Activated naive CD8-positive, alpha-beta T cell treated with anti-CD3 and anti-CD28 coated beads, Interleukin-2, amount 50 U/mL, for 24 hours (primary cell): ENCODE measurements at regions not wholly inside any gene's neighbourhood (a gene's known extent, or its start where the extent isn't known, plus 50 kb on each side); places are given as distances from the start of the nearest gene placed in this dataset.

Experiments used
- ATAC-seq: fragments of 150-1000 bp; cut with Tn5 transposase; one replicate; pipeline ENCODE4 v1.10.0; 2021
- DNase-seq: peaks from one replicate; pipeline ENCODE4 v3.0.0; 2021
- H3K27ac Mint-ChIP-seq: one replicate; pipeline ENCODE4 v1.8.0; 2021; ENCODE audit warnings: mild to moderate bottlenecking, mixed read lengths
- H3K27me3 Mint-ChIP-seq: one replicate; pipeline ENCODE4 v1.8.0; 2021; ENCODE audit warnings: mixed read lengths
- H3K36me3 Mint-ChIP-seq: one replicate; pipeline ENCODE4 v1.8.0; 2021; ENCODE audit warnings: low read depth, mixed read lengths
- H3K4me1 Mint-ChIP-seq: one replicate; pipeline ENCODE4 v1.8.0; 2021; ENCODE audit warnings: mixed read lengths
- H3K4me3 Mint-ChIP-seq: one replicate; pipeline ENCODE4 v1.8.0; 2021; ENCODE audit warnings: mild to moderate bottlenecking, moderate library complexity, mixed read lengths
- H3K9me3 Mint-ChIP-seq: one replicate; pipeline ENCODE4 v1.8.0; 2021; ENCODE audit warnings: mixed read lengths

DNA sequence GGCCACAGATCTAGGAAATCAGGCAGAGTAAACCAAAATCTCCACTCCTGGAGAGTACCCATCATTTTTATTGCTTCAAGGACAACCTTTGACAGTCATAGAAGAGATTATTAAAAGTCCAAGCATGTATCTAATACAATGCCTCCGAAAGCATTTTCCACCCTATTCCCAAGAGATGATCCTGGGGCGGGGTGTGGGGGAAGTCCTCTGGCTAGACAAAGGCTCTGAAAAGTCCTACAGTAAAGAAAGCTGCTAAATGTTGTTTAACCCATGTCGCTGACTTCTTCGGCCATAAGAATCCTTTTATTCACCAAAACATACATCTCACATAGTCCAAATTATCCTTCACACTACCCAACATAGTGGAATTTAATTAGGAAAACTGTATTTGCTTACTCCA, 115.7 kb upstream of the STT3B start:
- Mint-ChIP-seq H3K36me3 (no peaks in the 10 kb centered on the region), H3K9me3 (no peaks in the 10 kb centered on the region), H3K27ac (no peak overlapping the region), H3K4me3 (no peak overlapping the region), H3K27me3 (no peaks in the 10 kb centered on the region), H3K4me1 (peaks cover 5% of the 10 kb centered on the region)
- no peak for DNase-seq
- no peak for ATAC-seq

DNA sequence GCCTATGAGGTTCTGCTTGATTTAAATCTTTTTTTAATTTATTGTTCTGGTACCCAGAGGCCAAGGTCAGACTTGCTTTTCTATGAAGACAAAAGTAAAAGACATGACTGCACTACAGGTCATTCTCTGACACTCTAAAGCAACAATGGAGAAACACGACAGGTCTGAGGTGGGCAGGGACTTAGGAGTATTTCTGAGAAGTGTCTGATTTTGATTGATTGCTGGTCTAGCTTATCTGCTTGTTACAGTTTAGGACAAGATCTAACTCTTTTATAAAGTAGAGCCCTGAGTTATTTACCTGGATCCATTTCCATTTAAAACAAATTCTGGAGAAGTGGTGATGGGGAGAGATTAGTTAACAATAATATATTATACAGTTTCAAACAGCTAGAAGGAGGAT, 115.2 kb upstream of the STT3B start:
- Mint-ChIP-seq H3K27me3 (no peaks in the 10 kb centered on the region), H3K9me3 (no peaks in the 10 kb centered on the region), H3K4me1 (peaks cover 6% of the 10 kb centered on the region), H3K36me3 (no peaks in the 10 kb centered on the region), H3K4me3 (no peak overlapping the region), H3K27ac (no peak overlapping the region)
- no peak for ATAC-seq
- DNase-seq: no peak

DNA sequence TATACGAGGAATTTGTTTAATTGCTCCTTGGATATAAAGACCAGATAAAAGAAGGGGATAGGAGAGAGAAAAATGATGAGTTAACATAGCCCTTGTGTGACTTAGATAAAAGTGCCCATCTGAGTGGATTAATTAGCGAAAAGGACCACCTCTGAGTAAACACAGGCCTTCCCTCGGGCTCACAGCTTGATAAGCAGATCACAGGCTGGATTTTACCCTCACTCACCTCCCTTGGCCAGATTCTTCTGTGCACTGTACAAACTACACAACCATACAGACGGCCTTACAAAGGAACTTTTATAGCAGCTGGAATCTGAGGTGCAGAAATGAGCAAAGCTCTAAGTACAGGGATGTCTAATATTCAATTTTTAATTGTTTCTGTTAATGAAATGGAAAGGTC, 112.4 kb upstream of the STT3B start:
- Mint-ChIP-seq H3K4me1 (peaks cover 6% of the 10 kb centered on the region), H3K9me3 (no peaks in the 10 kb centered on the region), H3K36me3 (no peaks in the 10 kb centered on the region)

DNA sequence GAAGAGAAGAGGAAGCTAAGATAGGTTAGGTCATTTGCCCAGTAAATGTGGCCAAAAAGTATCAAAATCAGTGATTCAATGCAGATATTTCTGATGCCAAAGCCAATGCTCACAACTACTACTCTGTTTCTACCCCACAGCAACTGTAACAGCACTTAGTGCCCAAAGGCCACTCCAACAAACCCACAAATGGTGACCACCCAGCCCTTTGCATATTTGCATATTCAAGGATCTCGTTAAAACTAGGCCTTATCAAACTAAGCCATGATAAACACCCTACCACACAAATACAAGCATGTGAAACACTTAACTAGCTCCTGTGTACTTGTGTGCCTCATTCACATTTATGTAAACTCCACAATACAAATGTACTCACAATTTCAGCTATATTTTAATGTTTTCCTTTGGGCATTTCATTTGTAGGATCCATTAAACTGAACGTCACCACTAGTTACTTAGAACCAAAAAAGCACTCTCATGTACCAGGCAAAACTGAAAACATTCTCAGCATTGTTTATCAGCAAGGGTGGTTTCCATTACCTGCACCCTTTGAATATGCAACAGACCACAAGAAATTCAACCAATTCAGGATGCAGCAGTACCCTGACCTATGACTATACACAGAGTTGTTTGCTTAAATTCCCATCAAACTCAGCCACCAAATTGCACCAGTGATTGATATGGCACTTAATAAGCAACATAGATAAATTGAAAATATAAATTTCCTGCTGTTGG, 111.2 kb upstream of the STT3B start:
- no peaks in the 10 kb centered on the region for H3K27me3 Mint-ChIP-seq
- peaks cover 6% of the 10 kb centered on the region for H3K4me1 Mint-ChIP-seq
- H3K9me3 Mint-ChIP-seq: no peaks in the 10 kb centered on the region
- no peaks in the 10 kb centered on the region for H3K36me3 Mint-ChIP-seq
- peak; percentile 33 for ATAC-seq
- DNase-seq: no peak
- no peak overlapping the region for H3K4me3 Mint-ChIP-seq
- no peak overlapping the region for H3K27ac Mint-ChIP-seq

More for the DNA sequence above, 112.4 kb upstream of the STT3B start:
- Mint-ChIP-seq H3K27ac (no peak overlapping the region), H3K4me3 (no peak overlapping the region), H3K27me3 (no peaks in the 10 kb centered on the region)
- ATAC-seq: no peak
- DNase-seq: no peak

DNA sequence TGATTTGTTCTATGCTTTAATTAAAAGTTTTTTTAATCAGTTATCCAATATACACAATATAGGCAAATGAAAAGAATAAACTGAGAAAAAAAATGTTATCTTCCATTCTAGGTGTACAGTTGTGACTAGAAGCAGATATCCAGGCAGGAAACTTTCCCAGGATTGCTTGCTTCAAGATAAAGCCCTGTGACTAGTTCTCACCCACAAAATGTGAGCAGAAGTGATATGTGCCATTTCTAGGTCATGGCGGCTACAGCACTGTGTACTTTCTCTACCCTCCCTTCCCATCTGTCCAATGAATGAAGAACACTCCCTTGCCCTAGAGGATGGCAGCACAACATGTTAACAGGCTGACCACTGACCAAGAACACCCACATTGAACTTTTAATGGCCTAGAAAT, 110.5 kb upstream of the STT3B start:
- H3K9me3 Mint-ChIP-seq: no peaks in the 10 kb centered on the region
- H3K4me1 Mint-ChIP-seq: peaks cover 6% of the 10 kb centered on the region
- H3K27ac Mint-ChIP-seq: no peak overlapping the region
- no peak overlapping the region for H3K4me3 Mint-ChIP-seq
- no peak for ATAC-seq
- H3K36me3 Mint-ChIP-seq: no peaks in the 10 kb centered on the region
- no peak for DNase-seq
- no peaks in the 10 kb centered on the region for H3K27me3 Mint-ChIP-seq

DNA sequence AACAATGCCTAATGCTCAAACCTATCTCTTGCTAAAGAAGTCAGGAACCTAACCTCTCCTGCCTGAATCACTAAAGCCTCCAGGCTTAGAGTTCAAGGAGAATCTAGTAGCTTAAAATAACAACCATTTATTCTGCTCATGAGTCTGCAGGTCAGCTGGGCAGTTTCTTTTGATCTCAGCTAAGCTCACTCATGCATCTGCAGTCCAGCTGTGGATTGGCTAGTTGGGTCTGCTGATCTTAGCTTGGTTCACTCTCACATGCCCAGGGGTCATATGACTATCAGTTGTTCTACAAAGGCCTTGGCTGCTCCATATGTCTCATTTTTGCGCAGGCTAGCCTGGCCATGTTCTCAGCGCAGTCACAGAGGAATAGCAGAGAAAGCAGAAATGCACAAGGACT, 109.2 kb upstream of the STT3B start:
- H3K4me3 Mint-ChIP-seq: no peak overlapping the region
- DNase-seq: no peak
- no peaks in the 10 kb centered on the region for H3K36me3 Mint-ChIP-seq
- H3K4me1 Mint-ChIP-seq: peaks cover 6% of the 10 kb centered on the region
- ATAC-seq: no peak
- no peaks in the 10 kb centered on the region for H3K27me3 Mint-ChIP-seq
- H3K9me3 Mint-ChIP-seq: no peaks in the 10 kb centered on the region
- no peak overlapping the region for H3K27ac Mint-ChIP-seq

DNA sequence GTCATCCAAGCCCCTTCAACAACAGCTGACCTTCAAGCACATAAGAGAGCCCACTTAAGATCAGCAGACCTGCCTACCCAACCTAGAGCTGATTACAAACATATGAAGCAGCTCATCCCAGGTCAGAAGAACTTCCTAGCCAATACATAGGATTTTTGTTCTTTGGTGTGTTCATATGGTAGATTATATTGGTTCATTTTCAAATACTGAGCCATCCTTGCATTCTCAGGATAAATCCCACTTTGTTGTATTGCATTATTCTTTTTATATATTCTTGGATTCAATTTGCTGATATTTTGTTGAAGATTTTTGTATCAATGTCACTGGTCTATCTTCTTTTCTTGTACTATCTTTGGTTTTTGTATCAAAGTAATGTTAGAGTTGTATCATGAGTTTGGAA, 107.3 kb upstream of the STT3B start:
- H3K36me3 Mint-ChIP-seq: no peaks in the 10 kb centered on the region
- no peak for ATAC-seq
- peaks cover 6% of the 10 kb centered on the region for H3K4me1 Mint-ChIP-seq
- H3K4me3 Mint-ChIP-seq: no peak overlapping the region
- DNase-seq: no peak
- H3K27ac Mint-ChIP-seq: no peak overlapping the region
- H3K27me3 Mint-ChIP-seq: peaks cover 2% of the 10 kb centered on the region
- H3K9me3 Mint-ChIP-seq: peaks cover 11% of the 10 kb centered on the region

DNA sequence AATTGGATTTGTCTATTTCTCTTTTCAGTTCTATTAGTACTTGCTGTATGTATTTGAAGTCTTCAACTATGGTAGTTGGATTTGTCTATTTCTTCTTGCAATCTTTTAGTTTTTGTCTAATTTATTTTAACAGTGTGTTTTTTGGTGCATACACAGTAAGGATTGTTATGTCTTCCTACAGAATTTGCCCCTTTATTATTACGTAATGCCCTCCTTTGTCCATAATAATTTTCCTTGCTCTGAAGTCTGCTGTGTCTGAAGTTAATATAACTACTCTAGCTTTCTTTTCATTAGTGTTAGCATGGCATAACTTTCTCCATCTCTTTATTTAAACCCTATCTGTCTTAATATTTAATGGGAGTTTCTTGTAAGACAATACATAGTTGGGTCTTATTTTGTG, 105.1 kb upstream of the STT3B start:
- H3K4me3 Mint-ChIP-seq: no peak overlapping the region
- peaks cover 11% of the 10 kb centered on the region for H3K9me3 Mint-ChIP-seq
- no peak for ATAC-seq
- peaks cover 2% of the 10 kb centered on the region for H3K27me3 Mint-ChIP-seq
- H3K36me3 Mint-ChIP-seq: no peaks in the 10 kb centered on the region
- DNase-seq: no peak
- H3K27ac Mint-ChIP-seq: no peak overlapping the region
- H3K4me1 Mint-ChIP-seq: no peaks in the 10 kb centered on the region

DNA sequence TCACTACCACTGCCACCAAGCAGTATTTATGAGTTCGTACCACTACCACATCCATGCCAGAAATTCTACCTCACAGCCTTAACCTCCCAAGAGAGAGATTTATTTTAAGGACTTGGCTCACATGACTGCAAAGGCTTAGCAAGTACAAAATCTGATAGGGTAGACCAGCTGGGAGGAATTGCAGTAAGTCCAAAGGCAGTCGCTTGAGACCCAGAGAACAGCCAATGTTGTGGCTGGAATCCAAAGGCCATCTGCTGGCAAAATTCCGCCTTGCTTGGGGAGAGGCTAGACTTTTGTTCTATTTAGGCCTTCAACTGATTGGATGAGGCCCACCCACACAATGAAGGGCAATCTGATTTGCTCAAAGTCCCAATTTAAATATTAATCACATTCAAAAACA, 101.4 kb upstream of the STT3B start:
- H3K9me3 Mint-ChIP-seq: peaks cover 11% of the 10 kb centered on the region
- H3K4me1 Mint-ChIP-seq: peaks cover 4% of the 10 kb centered on the region
- ATAC-seq (no peak), DNase-seq (no peak)
- H3K27me3 Mint-ChIP-seq: peaks cover 2% of the 10 kb centered on the region
- H3K27ac Mint-ChIP-seq: no peak overlapping the region
- no peak overlapping the region for H3K4me3 Mint-ChIP-seq
- no peaks in the 10 kb centered on the region for H3K36me3 Mint-ChIP-seq

DNA sequence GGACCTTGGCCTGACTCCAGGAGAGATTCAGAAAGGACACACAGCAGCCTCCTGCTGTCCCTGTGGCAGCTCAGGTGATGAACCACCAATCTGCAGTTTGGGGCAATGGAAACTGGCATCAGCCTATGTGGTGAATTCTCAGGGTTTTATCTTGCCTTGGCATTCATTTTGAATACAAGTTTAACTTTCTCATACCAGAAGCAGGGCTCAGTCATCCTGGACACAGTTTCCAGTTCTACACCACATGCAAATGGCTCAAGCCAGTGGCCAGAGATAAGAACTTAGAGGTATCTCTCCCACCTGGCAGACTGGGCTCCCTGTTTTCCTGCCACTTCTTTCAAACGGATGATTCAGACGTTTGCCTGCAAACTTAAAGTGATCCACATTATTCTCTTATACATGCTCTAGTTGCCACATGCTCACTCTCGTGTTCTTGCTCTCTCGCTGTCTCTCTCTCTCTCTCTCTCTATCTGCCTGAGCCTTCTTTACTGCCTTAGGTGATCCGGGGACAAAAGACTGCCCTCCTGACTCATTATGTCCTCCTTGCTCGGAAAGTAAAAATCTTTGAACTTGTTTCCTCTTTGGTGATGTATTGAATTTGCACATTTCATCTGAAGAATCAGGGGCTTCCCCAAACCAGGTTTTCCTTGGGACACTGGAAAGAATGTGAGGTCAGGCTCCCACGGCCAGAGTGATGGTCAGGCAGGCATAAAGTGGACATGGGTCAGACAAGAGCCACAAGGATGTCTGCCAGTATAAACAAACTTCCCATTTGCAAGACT, 99.6 kb upstream of the STT3B start:
- no peak overlapping the region for H3K4me3 Mint-ChIP-seq
- no peak for ATAC-seq
- H3K27me3 Mint-ChIP-seq: peaks cover 2% of the 10 kb centered on the region
- no peak overlapping the region for H3K27ac Mint-ChIP-seq
- peaks cover 26% of the 10 kb centered on the region for H3K9me3 Mint-ChIP-seq
- H3K4me1 Mint-ChIP-seq: peaks cover 4% of the 10 kb centered on the region
- DNase-seq: no peak
- no peaks in the 10 kb centered on the region for H3K36me3 Mint-ChIP-seq

DNA sequence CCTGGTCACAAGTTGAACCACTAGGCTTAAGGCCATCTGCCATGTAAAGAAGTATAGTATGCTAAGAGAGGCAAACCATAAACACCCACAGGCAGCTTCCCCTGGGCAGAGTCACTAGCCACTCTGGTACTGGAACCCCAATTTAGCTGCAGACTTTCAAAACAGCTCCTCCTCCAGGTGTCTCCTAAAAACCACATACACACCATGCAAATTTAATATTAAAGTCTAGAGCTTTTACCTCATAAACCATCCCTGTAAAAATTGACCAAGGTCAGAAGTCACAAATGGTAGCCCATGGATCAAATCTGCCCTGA, 99.1 kb upstream of the STT3B start:
- H3K4me3 Mint-ChIP-seq: no peak overlapping the region
- no peaks in the 10 kb centered on the region for H3K36me3 Mint-ChIP-seq

DNA sequence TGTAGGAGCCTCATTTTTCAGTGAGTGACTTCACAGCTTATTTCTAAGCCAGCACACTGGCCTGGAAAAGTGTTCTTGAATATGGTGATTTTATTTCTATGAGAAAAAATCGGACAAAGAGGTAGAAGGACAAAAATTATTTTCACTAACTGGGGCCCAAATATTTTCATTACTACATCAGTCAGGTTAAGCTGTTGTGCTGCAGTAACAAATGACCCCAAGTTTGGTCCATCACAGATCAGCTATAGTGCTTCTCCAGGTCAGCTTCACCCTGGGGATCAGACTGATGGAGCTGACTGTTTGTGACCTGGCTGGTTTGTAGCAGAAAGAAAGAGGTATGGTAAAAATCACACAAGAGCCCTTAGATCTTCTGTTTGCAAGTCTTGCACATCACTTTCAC, 97.9 kb upstream of the STT3B start:
- no peak overlapping the region for H3K27ac Mint-ChIP-seq
- DNase-seq (no peak), ATAC-seq (no peak)
- H3K4me1 Mint-ChIP-seq: peaks cover 4% of the 10 kb centered on the region
- H3K27me3 Mint-ChIP-seq: no peaks in the 10 kb centered on the region
- no peak overlapping the region for H3K4me3 Mint-ChIP-seq
- H3K36me3 Mint-ChIP-seq: no peaks in the 10 kb centered on the region
- H3K9me3 Mint-ChIP-seq: peaks cover 15% of the 10 kb centered on the region

More for the DNA sequence above, 99.1 kb upstream of the STT3B start:
- H3K9me3 Mint-ChIP-seq: peaks cover 24% of the 10 kb centered on the region
- H3K27me3 Mint-ChIP-seq: peaks cover 2% of the 10 kb centered on the region
- H3K27ac Mint-ChIP-seq: no peak overlapping the region
- DNase-seq: no peak
- peaks cover 4% of the 10 kb centered on the region for H3K4me1 Mint-ChIP-seq
- no peak for ATAC-seq

DNA sequence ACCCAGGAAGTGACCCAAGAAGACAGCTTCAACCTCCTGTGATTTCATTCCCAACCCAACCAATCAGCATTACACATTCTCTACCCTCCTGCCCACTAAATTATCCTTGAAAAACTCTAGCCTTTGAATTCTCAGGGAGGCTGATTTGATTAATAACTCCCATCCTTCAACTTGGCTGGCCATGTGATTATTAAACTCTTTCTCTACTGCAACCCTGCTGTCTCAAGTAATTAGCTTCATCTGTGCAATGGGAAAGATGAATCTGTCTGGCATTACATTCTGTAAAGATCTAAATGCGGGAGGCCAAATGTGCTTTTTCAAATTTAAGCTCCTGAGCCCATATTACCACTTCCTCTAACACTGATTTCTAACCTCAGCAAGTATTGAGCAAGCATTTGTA, 95.9 kb upstream of the STT3B start:
- no peak for DNase-seq
- no peak for ATAC-seq
- peaks cover 4% of the 10 kb centered on the region for H3K4me1 Mint-ChIP-seq
- H3K4me3 Mint-ChIP-seq: no peak overlapping the region
- no peak overlapping the region for H3K27ac Mint-ChIP-seq
- no peaks in the 10 kb centered on the region for H3K27me3 Mint-ChIP-seq
- no peaks in the 10 kb centered on the region for H3K36me3 Mint-ChIP-seq
- peaks cover 15% of the 10 kb centered on the region for H3K9me3 Mint-ChIP-seq

DNA sequence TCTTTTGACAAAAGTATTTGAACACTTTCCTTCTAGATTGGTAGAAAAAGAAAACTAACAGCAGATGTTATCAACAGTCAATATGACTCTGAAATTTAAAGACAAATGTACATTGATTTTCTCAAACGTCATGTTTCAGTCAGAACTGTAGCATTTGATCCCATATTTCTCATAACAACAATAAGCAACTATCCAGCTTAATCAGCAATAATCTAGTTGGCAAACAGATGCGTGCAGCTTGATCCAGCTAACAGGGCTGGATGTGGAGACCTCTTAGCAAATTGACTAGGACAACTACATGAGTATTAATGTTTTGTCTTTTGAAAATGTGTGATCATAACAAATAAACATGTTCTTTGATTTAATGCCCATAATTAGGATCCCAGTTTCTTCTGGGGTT, 94.0 kb upstream of the STT3B start:
- H3K27me3 Mint-ChIP-seq: no peaks in the 10 kb centered on the region
- peaks cover 3% of the 10 kb centered on the region for H3K4me1 Mint-ChIP-seq
- H3K9me3 Mint-ChIP-seq: peaks cover 15% of the 10 kb centered on the region
- no peaks in the 10 kb centered on the region for H3K36me3 Mint-ChIP-seq
- H3K4me3 Mint-ChIP-seq: no peak overlapping the region
- DNase-seq (no peak), ATAC-seq (no peak)
- H3K27ac Mint-ChIP-seq: no peak overlapping the region

DNA sequence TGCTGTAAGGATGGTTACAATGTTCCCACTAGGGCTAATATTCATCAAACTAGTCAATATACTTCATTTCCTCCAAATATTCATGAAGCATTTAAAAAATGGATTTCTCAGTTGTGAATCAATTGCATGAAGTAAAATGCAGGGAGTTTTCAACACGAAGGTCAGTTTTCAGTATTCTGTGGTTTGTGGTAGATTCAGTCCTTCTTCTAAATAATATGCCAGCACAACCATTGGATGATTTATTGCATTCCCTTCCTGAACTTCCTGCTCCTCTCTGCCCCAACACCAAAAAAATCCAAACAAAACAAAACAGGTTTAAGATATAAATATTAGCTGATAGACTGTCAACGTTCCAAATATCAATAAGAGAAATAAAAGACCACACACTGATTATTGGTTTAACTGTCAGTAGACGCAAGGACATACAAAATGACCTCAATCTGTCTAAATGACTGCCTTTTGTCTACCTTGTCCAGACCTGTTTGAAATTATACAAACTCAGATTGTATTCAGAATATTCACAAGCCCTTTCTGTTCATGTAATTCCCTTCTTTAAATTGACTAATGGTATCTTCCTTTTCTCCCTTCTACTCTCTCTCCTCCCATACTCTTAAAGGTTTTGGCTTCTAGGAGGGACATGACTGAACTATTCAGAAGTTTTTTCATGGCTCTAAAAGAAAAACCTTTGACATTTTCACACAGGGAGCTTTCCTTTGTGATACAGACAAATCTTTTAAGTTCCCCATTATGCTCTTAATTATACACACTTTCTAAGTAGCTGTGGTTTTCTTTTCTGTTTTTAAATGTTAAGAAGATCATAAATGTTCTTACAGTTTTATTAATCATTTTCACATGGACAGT, 92.6 kb upstream of the STT3B start:
- no peak for ATAC-seq
- Mint-ChIP-seq H3K9me3 (peaks cover 15% of the 10 kb centered on the region), H3K4me3 (no peak overlapping the region), H3K27me3 (no peaks in the 10 kb centered on the region), H3K4me1 (peaks cover 6% of the 10 kb centered on the region), H3K27ac (no peak overlapping the region), H3K36me3 (no peaks in the 10 kb centered on the region)
- DNase-seq: no peak
